SU-DHL-6 (cell line): ENCODE measurements at regions not wholly inside any gene's neighbourhood (a gene's known extent, or its start where the extent isn't known, plus 50 kb on each side); places are given as distances from the start of the nearest gene placed in this dataset.

ENCODE experiments used
- H2AFZ ChIP-seq: fragments of 200-600 bp; sonication (generic); 2 replicates; pipeline ENCODE4 v1.6.1; 2014; ENCODE audit warnings: low read depth, mild to moderate bottlenecking, moderate library complexity, mixed read lengths, antibody characterized with exemption, low read length; ENCODE audit not compliant: severe bottlenecking
- H3F3A ChIP-seq: fragments of 200-600 bp; shearing (Covaris generic); 2 replicates; pipeline ENCODE4 v1.6.0; 2016; ENCODE audit warnings: antibody characterized with exemption, mild to moderate bottlenecking; ENCODE audit not compliant: insufficient read depth
- H3K27ac ChIP-seq: fragments of 200-600 bp; sonication (generic); 2 replicates; pipeline ENCODE4 v1.5.1; 2016; ENCODE audit warnings: low read depth, mild to moderate bottlenecking, low read length, moderate library complexity, mixed read lengths
- H3K27me3 ChIP-seq: fragments of 200-600 bp; sonication (generic), shearing (Covaris generic); 2 replicates; pipeline ENCODE4 v1.6.0; 2014; ENCODE audit warnings: mild to moderate bottlenecking, low read length
- H3K36me3 ChIP-seq: fragments of 200-600 bp; sonication (generic); 2 replicates; pipeline ENCODE4 v1.6.1; 2014; ENCODE audit warnings: mild to moderate bottlenecking, low read length, mixed read lengths
- H3K4me2 ChIP-seq: fragments of 300-600, 200-600 bp; shearing (Covaris generic), sonication (generic); 2 replicates; pipeline ENCODE4 v1.6.0; 2014; ENCODE audit warnings: low read length, low read depth, mild to moderate bottlenecking; ENCODE audit not compliant: poor library complexity, severe bottlenecking
- H3K4me3 ChIP-seq: fragments of 200-600 bp; sonication (generic); 2 replicates; pipeline ENCODE4 v1.5.1; 2014; ENCODE audit warnings: antibody characterized with exemption, low read length, mild to moderate bottlenecking, mixed read lengths; ENCODE audit not compliant: insufficient read depth, poor library complexity, severe bottlenecking
- H3K79me2 ChIP-seq: fragments of 200-600 bp; sonication (generic); 2 replicates; pipeline ENCODE4 v1.6.1; 2014; ENCODE audit warnings: mild to moderate bottlenecking, low read length, moderate library complexity; ENCODE audit not compliant: insufficient read depth
- H3K9ac ChIP-seq: fragments of 200-600 bp; sonication (generic); 2 replicates; pipeline ENCODE4 v1.7.0; 2014; ENCODE audit warnings: mild to moderate bottlenecking, low read length
- H3K9me2 ChIP-seq: fragments of 200-600 bp; sonication (generic); replicated peaks from 2 replicates; pipeline ENCODE4 v1.6.1; 2014; ENCODE audit warnings: low read length; ENCODE audit not compliant: insufficient read depth
- H3K9me3 ChIP-seq: fragments of 200-600 bp; sonication (generic); 2 replicates; pipeline ENCODE4 v1.6.1; 2014; ENCODE audit warnings: low read length, mixed read lengths; ENCODE audit not compliant: insufficient read depth
- H4K20me1 ChIP-seq: fragments of 200-600 bp; sonication (generic); 2 replicates; pipeline ENCODE4 v1.6.1; 2014; ENCODE audit warnings: low read depth, mild to moderate bottlenecking, antibody characterized with exemption, low read length, moderate library complexity, mixed read lengths
- EZH2phosphoT487 ChIP-seq: fragments of 200-600 bp; sonication (generic), shearing (Covaris generic); conservative IDR thresholded peaks from 2 replicates; pipeline ENCODE4 v1.6.1; 2018; ENCODE audit warnings: mild to moderate bottlenecking, antibody characterized with exemption, low read length, moderate library complexity, mixed read lengths
- TF ChIP-seq, protein P1 (sequence below): fragments of 200-600 bp; sonication (generic); IDR thresholded peaks from one replicate; pipeline ENCODE4 v1.5.1; 2017; ENCODE audit warnings: antibody characterized with exemption, mild to moderate bottlenecking, low read length, moderate library complexity; ENCODE audit not compliant: insufficient read depth, poor library complexity, severe bottlenecking

DNA sequence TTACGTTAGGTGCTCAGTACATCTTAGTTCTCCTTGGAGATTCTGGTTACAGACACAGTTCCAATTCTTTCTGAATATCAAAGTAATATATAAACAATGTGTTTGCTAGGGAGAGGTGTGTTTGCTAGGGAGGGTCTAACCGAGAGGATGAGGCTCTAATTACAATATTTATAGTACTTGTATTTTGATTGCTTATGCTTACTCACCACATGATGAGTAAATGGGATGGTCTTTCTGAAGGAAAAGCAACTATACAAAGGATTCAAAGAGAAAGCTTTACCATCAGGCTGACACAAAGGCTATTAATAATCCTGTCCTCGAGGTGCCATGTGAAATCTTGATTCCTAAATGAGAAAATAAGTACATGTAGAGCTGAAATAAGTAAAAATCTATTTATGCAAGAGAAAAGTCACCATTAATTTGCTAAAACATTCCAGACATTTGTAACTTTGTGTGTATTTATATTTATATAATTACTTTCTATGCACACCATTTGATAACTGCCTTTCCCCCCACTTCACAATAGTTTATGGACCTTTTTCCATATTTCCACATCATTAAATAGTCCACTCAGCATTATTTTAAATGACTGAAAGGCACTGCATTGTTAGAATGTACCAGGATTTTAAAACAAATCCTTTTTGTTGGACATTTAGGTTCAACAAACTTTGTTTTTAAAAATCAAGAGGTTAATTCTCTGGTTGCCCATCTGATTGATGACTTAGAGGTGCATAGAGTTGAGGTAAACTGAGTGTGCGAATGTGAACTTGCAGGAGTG is 94.5 kb upstream of the FN1 start:
- no peaks in the 10 kb centered on the region for H3K27me3 ChIP-seq
- H3K9me3 ChIP-seq: no peaks in the 10 kb centered on the region
- H3F3A ChIP-seq: no peaks in the 10 kb centered on the region
- no peak overlapping the region for H3K4me2 ChIP-seq
- H2AFZ ChIP-seq: no peak overlapping the region
- H3K9ac ChIP-seq: no peak overlapping the region
- TF ChIP-seq, protein P1, sequence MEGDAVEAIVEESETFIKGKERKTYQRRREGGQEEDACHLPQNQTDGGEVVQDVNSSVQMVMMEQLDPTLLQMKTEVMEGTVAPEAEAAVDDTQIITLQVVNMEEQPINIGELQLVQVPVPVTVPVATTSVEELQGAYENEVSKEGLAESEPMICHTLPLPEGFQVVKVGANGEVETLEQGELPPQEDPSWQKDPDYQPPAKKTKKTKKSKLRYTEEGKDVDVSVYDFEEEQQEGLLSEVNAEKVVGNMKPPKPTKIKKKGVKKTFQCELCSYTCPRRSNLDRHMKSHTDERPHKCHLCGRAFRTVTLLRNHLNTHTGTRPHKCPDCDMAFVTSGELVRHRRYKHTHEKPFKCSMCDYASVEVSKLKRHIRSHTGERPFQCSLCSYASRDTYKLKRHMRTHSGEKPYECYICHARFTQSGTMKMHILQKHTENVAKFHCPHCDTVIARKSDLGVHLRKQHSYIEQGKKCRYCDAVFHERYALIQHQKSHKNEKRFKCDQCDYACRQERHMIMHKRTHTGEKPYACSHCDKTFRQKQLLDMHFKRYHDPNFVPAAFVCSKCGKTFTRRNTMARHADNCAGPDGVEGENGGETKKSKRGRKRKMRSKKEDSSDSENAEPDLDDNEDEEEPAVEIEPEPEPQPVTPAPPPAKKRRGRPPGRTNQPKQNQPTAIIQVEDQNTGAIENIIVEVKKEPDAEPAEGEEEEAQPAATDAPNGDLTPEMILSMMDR: no peak
- no peak for TF ChIP-seq EZH2phosphoT487
- no peaks in the 10 kb centered on the region for H3K79me2 ChIP-seq
- H3K4me3 ChIP-seq: no peak overlapping the region
- H3K27ac ChIP-seq: no peak overlapping the region
- H3K9me2 ChIP-seq: no peaks in the 10 kb centered on the region
- no peaks in the 10 kb centered on the region for H4K20me1 ChIP-seq
- no peaks in the 10 kb centered on the region for H3K36me3 ChIP-seq

- H3K4me2 ChIP-seq: no peak overlapping the region
- H4K20me1 ChIP-seq: no peaks in the 10 kb centered on the region
- no peaks in the 10 kb centered on the region for H3K9me2 ChIP-seq
- no peak overlapping the region for H3K9ac ChIP-seq
- H3K27me3 ChIP-seq: no peaks in the 10 kb centered on the region
- H2AFZ ChIP-seq: no peak overlapping the region
- H3K36me3 ChIP-seq: no peaks in the 10 kb centered on the region
- no peak overlapping the region for H3K27ac ChIP-seq
- TF ChIP-seq, protein P1: no peak
- TF ChIP-seq EZH2phosphoT487: no peak
- no peaks in the 10 kb centered on the region for H3F3A ChIP-seq
- no peaks in the 10 kb centered on the region for H3K9me3 ChIP-seq
- no peak overlapping the region for H3K4me3 ChIP-seq
- no peaks in the 10 kb centered on the region for H3K79me2 ChIP-seq
Measured at GRCh38 chr2:215529271-215529670, 93.4 kb upstream of the FN1 start.

DNA sequence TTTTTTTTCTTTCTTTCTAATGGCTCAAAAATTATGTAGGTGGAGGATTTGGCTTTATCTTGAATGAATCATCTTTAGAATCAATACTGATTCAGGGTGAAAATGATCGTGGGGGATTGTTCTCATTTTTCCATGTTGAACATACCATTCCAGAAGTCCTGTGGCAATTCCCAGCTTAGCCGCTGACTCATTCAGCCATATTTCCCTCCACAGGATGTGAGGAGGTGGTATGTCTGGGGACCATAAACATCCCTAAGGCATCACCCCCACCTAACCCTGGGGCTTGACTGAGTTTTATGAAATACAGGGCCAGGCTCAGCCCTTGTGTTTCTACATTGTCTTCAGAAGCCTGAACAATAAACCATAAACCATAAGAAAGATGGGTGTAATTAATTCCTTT is 92.7 kb upstream of the FN1 start:
- H3K27ac ChIP-seq: no peak overlapping the region
- no peaks in the 10 kb centered on the region for H3K27me3 ChIP-seq
- no peak overlapping the region for H3K9ac ChIP-seq
- H2AFZ ChIP-seq: no peak overlapping the region
- TF ChIP-seq, protein P1: no peak
- TF ChIP-seq EZH2phosphoT487: no peak
- no peaks in the 10 kb centered on the region for H3K9me2 ChIP-seq
- no peaks in the 10 kb centered on the region for H4K20me1 ChIP-seq
- no peaks in the 10 kb centered on the region for H3K36me3 ChIP-seq
- no peak overlapping the region for H3K4me3 ChIP-seq
- no peak overlapping the region for H3K4me2 ChIP-seq
- no peaks in the 10 kb centered on the region for H3K9me3 ChIP-seq
- H3F3A ChIP-seq: no peaks in the 10 kb centered on the region
- no peaks in the 10 kb centered on the region for H3K79me2 ChIP-seq
